MM.1S (cell line): ENCODE measurements at regions not wholly inside any gene's neighbourhood (a gene's known extent, or its start where the extent isn't known, plus 50 kb on each side); places are given as distances from the start of the nearest gene placed in this dataset.

Experiments used
- DNase-seq: peaks from one replicate; pipeline ENCODE4 v3.0.0-alpha.2; 2015
- H2AFZ ChIP-seq: fragments of 300-600 bp; sonication (generic); 2 replicates; pipeline ENCODE4 v1.6.0; 2016; ENCODE audit warnings: antibody characterized with exemption, low read length
- H3F3A ChIP-seq: fragments of 300-600 bp; sonication (generic); 2 replicates; pipeline ENCODE4 v1.6.1; 2016; ENCODE audit warnings: mild to moderate bottlenecking, antibody characterized with exemption, low read length, moderate library complexity, mixed read lengths; ENCODE audit not compliant: insufficient read depth
- H3K27ac ChIP-seq: fragments of 300-600 bp; sonication (generic); 2 replicates; pipeline ENCODE4 v1.5.1; 2016; ENCODE audit warnings: mild to moderate bottlenecking, low read length
- H3K27me3 ChIP-seq: fragments of 300-600 bp; sonication (generic); replicated peaks from 2 replicates; pipeline ENCODE4 v1.6.0; 2016; ENCODE audit warnings: low read length; ENCODE audit not compliant: insufficient read depth
- H3K36me3 ChIP-seq: fragments of 300-600 bp; sonication (generic); replicated peaks from 2 replicates; pipeline ENCODE4 v1.6.1; 2016; ENCODE audit warnings: mild to moderate bottlenecking, low read length, mixed read lengths; ENCODE audit not compliant: insufficient read depth
- H3K4me1 ChIP-seq: fragments of 300-600 bp; sonication (generic); 2 replicates; pipeline ENCODE4 v1.6.1; 2016; ENCODE audit warnings: low read length, mixed read lengths
- H3K4me2 ChIP-seq: fragments of 300-600 bp; sonication (generic); 2 replicates; pipeline ENCODE4 v1.6.0; 2016; ENCODE audit warnings: low read depth, low read length
- H3K4me3 ChIP-seq: fragments of 300-600 bp; sonication (generic); 2 replicates; pipeline ENCODE4 v1.5.1; 2016; ENCODE audit warnings: low read length, mixed read lengths
- H3K79me2 ChIP-seq: fragments of 300-600 bp; sonication (generic); 2 replicates; pipeline ENCODE4 v1.6.1; 2016; ENCODE audit warnings: mixed run types, low read length, mixed read lengths
- H3K9ac ChIP-seq: fragments of 300-600 bp; sonication (generic); 2 replicates; pipeline ENCODE4 v1.6.1; 2016; ENCODE audit warnings: low read length, mixed read lengths
- H3K9me2 ChIP-seq: fragments of 300-600 bp; sonication (generic); replicated peaks from 2 replicates; pipeline ENCODE4 v1.6.1; 2016; ENCODE audit warnings: mild to moderate bottlenecking, low read length, mixed read lengths; ENCODE audit not compliant: insufficient read depth
- H3K9me3 ChIP-seq: fragments of 300-600 bp; sonication (generic); replicated peaks from 2 replicates; pipeline ENCODE4 v1.6.1; 2016; ENCODE audit warnings: mild to moderate bottlenecking, low read length, mixed read lengths; ENCODE audit not compliant: insufficient read depth
- H4K20me1 ChIP-seq: fragments of 300-600 bp; sonication (generic); 2 replicates; pipeline ENCODE4 v1.6.1; 2016; ENCODE audit warnings: mild to moderate bottlenecking, low read length, moderate library complexity, mixed read lengths; ENCODE audit not compliant: insufficient read depth
- CTCF ChIP-seq: fragments of 300-600 bp; sonication (generic); IDR thresholded peaks from 2 replicates; pipeline ENCODE4 v1.5.1; 2016; ENCODE audit warnings: antibody characterized with exemption, low read length, mixed read lengths
- EZH2 ChIP-seq: fragments of 300-600 bp; sonication (generic); optimal IDR thresholded peaks from 2 replicates; pipeline ENCODE3; 2017; ENCODE audit warnings: low read depth, mild to moderate bottlenecking, antibody characterized with exemption, low read length, mixed read lengths
- EZH2phosphoT487 ChIP-seq: fragments of 300-600 bp; sonication (generic); IDR thresholded peaks from 2 replicates; pipeline ENCODE4 v1.6.1; 2018; ENCODE audit warnings: antibody characterized with exemption, low read length

GRCh38 chr4:137309424-137309823 lies 222.9 kb downstream of the PCDH18 start:
- Histone ChIP-seq H3K4me2 (no peak overlapping the region), H3K9me3 (no peaks in the 10 kb centered on the region)
- TF ChIP-seq CTCF = no peak
- no peak for TF ChIP-seq EZH2phosphoT487
- no peak for TF ChIP-seq EZH2

GRCh38 chr4:137307806-137308205 lies 224.5 kb downstream of the PCDH18 start:
- TF ChIP-seq EZH2 (no peak), CTCF (no peak), EZH2phosphoT487 (no peak)
- Histone ChIP-seq H3F3A (no peaks in the 10 kb centered on the region), H4K20me1 (no peaks in the 10 kb centered on the region), H3K4me3 (no peak overlapping the region), H3K27ac (no peak overlapping the region), H3K9ac (no peak overlapping the region), H3K79me2 (no peaks in the 10 kb centered on the region), H3K36me3 (no peaks in the 10 kb centered on the region), H2AFZ (no peak overlapping the region), H3K4me2 (no peak overlapping the region), H3K27me3 (no peaks in the 10 kb centered on the region), H3K4me1 (peaks cover 11% of the 10 kb centered on the region), H3K9me3 (no peaks in the 10 kb centered on the region), H3K9me2 (no peaks in the 10 kb centered on the region)
- no peak for DNase-seq

More at GRCh38 chr4:137309424-137309823, 222.9 kb downstream of the PCDH18 start:
- Histone ChIP-seq H3K9ac (no peak overlapping the region), H3K79me2 (no peaks in the 10 kb centered on the region), H3K4me3 (no peak overlapping the region), H3K27me3 (no peaks in the 10 kb centered on the region), H4K20me1 (no peaks in the 10 kb centered on the region), H3K9me2 (no peaks in the 10 kb centered on the region), H2AFZ (no peak overlapping the region), H3F3A (no peaks in the 10 kb centered on the region), H3K36me3 (no peaks in the 10 kb centered on the region), H3K4me1 (peaks cover 11% of the 10 kb centered on the region), H3K27ac (no peak overlapping the region)
- DNase-seq = no peak

GRCh38 chr4:137300776-137301175 lies 231.5 kb downstream of the PCDH18 start:
- Histone ChIP-seq H3K4me3 (no peak overlapping the region), H3K36me3 (no peaks in the 10 kb centered on the region), H2AFZ (no peak overlapping the region)

More at GRCh38 chr4:137300776-137301175, 231.5 kb downstream of the PCDH18 start:
- H3K4me1 ChIP-seq = no peaks in the 10 kb centered on the region
- no peaks in the 10 kb centered on the region for H3F3A ChIP-seq
- no peak for DNase-seq
- H3K27me3 ChIP-seq = no peaks in the 10 kb centered on the region
- no peak for TF ChIP-seq EZH2
- no peak for TF ChIP-seq CTCF
- no peak for TF ChIP-seq EZH2phosphoT487
- no peaks in the 10 kb centered on the region for H3K9me3 ChIP-seq
- no peaks in the 10 kb centered on the region for H4K20me1 ChIP-seq
- H3K27ac ChIP-seq = no peak overlapping the region
- no peaks in the 10 kb centered on the region for H3K79me2 ChIP-seq
- H3K9ac ChIP-seq = no peak overlapping the region
- no peak overlapping the region for H3K4me2 ChIP-seq
- no peaks in the 10 kb centered on the region for H3K9me2 ChIP-seq
